Suprapubic skin (tissue), 4 donors: ENCODE measurements at regions not wholly inside any gene's neighbourhood (a gene's known extent, or its start where the extent isn't known, plus 50 kb on each side); places are given as distances from the start of the nearest gene placed in this dataset.

Experiments
- EP300 ChIP-seq: sonication (generic); formaldehyde crosslinking; IDR thresholded peaks from one replicate; pipeline ENCODE4 v1.6.1; 2017; ENCODE audit warnings: antibody characterized with exemption
- POLR2A ChIP-seq, 2 donors: fragments of 450-650 bp; IDR thresholded peaks; one replicate each; pipeline ENCODE4 v1.6.1; 2017; ENCODE audit warnings: antibody characterized with exemption in 2 of 2, mild to moderate bottlenecking in 2 of 2, moderate library complexity in 2 of 2
- POLR2AphosphoS5 ChIP-seq, 3 donors: sonication (generic); formaldehyde crosslinking; IDR thresholded peaks; one replicate each; pipeline ENCODE4 v1.6.1; 2017; ENCODE audit warnings: antibody characterized with exemption in 3 of 3
- TF ChIP-seq, protein P1 (sequence below), 2 donors: fragments of 200-600 bp in 1 of 2; fragments of 450-650 bp in 1 of 2; sonication (generic) in 1 of 2; IDR thresholded peaks; one replicate each; pipeline ENCODE4 v1.5.1; 2016 to 2019; ENCODE audit warnings: antibody characterized with exemption in 2 of 2, mild to moderate bottlenecking in 1 of 2, moderate library complexity in 1 of 2

DNA sequence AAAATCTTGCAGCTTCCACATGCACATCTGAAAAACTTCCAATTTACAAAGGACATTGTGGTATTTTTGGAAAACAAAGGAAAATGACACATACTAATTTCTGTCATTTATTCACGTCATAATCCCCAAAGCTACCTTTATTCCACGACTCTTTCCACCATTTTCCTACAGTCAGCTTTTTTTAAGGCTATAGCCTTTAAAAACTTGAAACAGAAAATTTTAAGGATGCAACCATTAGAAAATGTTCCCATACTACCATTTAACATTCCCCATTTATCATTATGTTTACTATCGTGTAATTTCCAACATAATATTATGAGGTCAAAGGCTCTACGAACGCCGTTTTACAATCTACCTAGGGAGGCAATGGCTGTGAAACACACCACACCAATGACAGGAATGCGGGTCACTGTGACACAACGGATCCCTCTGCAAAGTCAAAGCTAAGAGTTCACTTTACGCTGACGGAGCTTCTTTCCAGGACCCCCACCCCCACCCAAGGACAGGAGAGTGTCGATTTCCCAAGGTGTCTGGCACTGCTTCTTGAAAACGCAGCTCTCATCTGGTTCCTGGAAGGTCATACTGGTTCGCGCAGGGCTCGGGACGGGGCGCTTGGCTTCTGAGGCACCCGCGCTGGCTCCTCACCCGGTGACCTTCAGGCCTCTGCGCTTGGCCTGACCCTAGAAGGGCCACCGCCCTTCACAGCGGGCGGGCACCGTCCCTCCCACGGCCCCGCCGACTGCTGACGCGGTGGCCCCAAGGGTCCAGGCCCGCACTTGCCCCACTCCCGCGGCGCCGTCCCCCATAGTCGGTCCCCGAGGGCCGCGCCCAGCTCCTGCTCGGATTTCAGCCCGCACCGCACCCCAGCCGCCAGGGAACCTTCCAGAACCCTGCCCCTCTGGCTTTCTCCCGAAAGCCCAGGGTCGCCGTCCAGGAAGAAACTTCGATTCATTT is 50.5 kb upstream of the ATF3 start:
- TF ChIP-seq, protein P1, sequence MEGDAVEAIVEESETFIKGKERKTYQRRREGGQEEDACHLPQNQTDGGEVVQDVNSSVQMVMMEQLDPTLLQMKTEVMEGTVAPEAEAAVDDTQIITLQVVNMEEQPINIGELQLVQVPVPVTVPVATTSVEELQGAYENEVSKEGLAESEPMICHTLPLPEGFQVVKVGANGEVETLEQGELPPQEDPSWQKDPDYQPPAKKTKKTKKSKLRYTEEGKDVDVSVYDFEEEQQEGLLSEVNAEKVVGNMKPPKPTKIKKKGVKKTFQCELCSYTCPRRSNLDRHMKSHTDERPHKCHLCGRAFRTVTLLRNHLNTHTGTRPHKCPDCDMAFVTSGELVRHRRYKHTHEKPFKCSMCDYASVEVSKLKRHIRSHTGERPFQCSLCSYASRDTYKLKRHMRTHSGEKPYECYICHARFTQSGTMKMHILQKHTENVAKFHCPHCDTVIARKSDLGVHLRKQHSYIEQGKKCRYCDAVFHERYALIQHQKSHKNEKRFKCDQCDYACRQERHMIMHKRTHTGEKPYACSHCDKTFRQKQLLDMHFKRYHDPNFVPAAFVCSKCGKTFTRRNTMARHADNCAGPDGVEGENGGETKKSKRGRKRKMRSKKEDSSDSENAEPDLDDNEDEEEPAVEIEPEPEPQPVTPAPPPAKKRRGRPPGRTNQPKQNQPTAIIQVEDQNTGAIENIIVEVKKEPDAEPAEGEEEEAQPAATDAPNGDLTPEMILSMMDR (IDR thresholded peaks at IDR 0.05) = no peak
- TF ChIP-seq POLR2A (IDR thresholded peaks at IDR 0.05) = peak in 1 of 2 donors; percentile 16
- no peak for TF ChIP-seq EP300
- TF ChIP-seq POLR2AphosphoS5 (IDR thresholded peaks at IDR 0.05) = peak in 1 of 3 donors; percentile 30
